ENCODE measurements at regions not wholly inside any gene's neighbourhood (a gene's known extent, or its start where the extent isn't known, plus 50 kb on each side); places are given as distances from the start of the nearest gene placed in this dataset.

DNA sequence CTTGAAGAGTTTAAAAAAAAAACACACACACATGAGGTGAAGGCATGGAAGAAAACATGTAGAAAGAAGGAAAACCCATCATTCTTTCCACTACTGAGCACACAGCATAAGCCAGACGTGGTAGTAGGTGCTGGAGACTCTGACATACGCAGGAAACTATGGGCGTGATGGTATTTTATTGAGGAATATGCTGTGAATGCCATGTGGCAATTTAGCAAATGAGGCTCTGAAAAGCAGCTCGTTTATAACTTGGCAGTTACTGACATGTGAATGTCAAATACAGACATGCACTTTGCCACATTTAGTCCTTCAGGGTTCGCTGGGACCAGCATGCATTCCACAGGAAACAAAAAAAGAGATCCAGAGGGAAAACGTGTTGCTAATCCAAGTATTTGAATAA, 74.3 kb upstream of the IFNAR2 start:
- DNase-seq (ENCODE audit: low spot score), result no peak

DNA sequence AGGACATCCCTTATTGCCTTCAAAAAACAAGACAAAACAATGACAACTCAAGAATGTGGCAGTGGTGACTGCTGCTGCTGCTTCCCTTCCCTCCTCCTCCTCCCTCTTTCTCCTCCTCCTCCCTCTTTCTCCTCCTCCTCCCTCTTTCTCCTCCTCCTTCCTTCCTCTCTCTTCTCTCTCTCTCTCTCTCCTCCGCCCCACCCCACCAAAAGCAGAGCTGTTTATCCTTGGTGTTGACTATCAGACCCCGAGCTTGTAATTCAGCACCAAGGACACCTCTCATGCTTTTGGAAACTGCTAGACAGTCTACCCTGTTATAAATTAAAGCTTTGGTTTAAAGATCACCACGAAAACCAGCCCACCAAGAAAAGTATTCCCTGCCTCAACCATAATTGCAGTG, 72.4 kb upstream of the IFNAR2 start:
- DNase-seq (ENCODE audit: low spot score), result no peak

DNA sequence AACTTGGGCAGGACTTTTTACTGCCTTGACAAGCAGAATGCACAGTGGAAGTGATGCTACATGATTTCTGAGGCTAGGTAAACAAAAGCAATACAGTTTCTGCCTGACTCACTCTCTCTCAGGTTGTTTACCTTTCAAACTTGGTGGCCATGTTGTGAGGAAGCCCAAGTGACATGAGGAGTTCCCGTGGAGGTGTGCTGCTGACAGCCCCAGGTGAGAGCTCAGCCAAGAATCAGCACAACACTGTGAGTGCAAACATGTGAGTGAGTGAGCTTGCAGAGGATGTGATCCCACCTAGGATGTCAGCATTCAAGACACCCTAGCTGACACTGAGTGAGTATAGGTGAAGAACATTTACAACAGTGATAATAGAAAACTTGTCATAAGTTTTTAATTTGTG, 71.1 kb upstream of the IFNAR2 start:
- no peak for DNase-seq (ENCODE audit: low spot score)

DNA sequence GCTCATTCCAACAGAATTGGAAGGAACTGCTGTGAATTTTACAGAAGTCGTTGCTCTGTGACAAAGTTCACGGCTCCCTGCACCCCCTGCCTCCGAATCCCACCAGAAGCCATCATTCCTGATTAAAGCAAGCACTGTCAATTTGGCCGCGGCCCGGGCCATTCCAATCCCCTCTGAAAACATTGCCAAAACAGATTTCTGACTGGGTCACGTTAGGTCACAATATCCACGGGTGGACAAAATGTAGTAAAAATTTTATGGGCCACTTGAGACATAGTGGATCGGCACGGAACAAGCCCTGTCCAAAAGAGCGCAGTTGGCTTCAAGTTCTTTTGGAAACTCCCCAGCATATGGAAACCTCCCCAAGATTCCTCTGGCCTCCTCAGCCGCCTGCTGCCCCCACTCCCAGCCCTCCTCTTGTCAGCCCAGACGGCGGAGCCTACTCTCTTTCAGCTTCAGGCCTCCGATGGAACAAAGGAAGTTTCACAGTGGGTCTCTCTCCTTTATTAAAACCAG, 67.2 kb upstream of the IFNAR2 start:
- DNase-seq (ENCODE audit: low spot score), result no peak

DNA sequence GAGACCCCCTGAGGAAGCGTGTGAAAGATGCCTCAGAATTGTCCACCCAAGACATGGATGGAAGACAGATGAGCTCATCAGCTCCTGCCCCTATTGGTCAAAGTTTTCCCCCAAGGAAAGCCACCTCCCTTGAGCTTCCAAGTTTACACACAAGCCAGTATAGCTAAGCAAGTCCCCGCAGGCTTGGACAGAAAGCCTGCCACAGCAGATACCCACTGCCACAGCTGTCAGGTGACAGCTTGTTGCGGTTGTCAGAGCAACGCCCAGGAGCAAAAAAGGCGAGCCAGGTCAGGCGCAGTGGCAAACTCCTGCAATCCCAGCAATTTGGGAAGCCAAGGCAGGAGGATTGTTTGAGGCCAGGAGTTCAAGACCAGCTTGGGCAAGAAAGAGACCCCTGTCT, 60.9 kb upstream of the IFNAR2 start:
- no peak for DNase-seq (ENCODE audit: low spot score)

DNA sequence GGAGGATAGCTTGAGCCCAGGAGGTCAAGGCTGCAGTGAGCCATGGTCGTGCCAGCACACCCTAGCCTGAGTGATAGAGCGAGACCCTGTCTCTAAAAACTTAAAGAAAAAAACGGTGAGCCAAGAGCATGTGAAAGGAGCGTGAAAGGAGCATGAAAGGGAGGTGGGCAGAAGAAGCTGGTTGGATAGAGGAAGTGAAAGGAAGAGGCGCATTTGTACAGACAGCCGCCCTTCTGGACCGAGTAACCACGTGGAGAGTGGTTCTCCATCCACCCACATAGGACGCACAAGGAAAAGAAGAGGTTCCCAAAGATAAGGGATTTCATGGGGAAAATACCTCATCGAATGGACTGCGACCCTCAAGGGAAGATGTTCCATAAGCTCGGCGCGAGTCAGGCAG, 60.4 kb upstream of the IFNAR2 start:
- DNase-seq (ENCODE audit: low spot score), result no peak

DNA sequence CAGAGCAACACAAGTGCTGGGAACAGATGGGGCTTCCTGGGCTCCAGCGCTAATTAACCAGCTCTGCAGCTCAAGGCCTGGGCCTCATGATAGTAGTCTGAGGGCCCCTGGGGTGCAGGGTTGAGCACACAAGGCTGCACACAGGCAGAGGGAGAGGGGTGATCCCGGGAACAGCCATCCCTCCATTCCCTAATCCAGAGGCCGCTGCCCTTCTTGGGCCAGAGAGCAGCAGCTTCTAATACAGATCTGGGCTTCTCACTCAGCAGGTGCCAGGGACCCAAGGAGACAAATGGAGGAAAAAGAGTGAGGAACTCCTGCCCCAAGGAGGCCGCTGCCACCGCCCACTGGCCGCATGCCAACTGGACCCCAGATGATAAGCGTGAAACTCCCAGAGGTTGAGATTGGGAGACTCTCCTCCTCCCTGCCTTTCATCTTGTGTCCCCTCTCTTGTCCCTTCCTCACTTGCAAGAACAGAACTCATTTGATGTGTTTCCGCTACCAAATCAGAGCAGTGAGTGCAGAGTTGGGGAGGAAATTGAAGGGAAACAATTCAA, 58.0 kb upstream of the IFNAR2 start:
- no peak for DNase-seq (ENCODE audit: low spot score)

DNA sequence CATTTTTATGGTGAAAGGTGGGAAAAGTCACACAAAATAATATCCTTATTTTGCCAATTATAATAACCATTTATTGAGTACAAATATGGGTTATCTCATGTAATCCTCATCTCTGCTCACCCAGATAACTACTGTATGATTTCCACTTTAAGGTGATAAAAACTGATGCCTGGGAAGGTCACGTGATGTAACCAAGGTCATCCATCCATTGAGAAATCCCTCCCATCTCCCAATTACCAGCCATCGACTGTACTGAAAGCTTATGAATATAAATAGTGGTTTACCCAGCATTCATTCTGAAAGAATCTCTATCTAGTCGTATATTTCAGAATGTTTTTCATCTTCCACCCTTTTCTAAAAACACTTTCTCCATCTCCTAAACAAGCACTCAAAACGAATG, 55.0 kb upstream of the IFNAR2 start:
- DNase-seq (ENCODE audit: low spot score), result no peak

Measured in umbilical cord (tissue), 1 donor.